D721Med (cell line): ENCODE measurements at regions not wholly inside any gene's neighbourhood (a gene's known extent, or its start where the extent isn't known, plus 50 kb on each side); places are given as distances from the start of the nearest gene placed in this dataset.

Experiments used
- DNase-seq: peaks from one replicate; pipeline ENCODE4 v3.0.0; 2011; ENCODE audit warnings: low spot score; ENCODE audit not compliant: insufficient read length
- FAIRE-seq: peaks from 2 replicates; lab custom pipeline; 2011; peaks lifted over from hg19 to GRCh38; lab: Jason Lieb, UNC
- CTCF ChIP-seq: IDR thresholded peaks from 2 replicates; pipeline ENCODE4 v1.5.1; 2012; ENCODE audit warnings: mild to moderate bottlenecking, control low read depth; ENCODE audit not compliant: insufficient read depth; ENCODE audit errors: missing control alignments

DNA sequence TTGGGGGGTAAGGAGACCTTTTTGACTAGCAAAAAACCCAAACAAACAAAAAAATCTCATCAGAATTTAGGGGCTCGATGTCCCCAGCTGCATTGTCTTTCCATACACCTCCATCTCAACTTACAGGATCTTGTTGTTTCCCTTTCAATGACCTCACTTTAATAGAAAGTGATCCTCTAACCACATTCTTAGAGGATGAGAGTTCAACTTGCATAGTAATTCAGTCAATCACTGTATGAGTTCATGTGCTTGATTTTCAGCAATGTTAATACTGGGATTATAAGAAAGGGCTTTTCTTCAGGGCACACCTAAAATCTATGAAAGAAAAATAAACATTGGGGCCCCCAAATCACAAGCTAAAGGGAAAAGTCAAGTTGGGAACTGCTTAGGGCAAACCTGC lies 1512.0 kb downstream of the SLITRK1 start:
- TF ChIP-seq CTCF, result no peak
- DNase-seq (no peak), FAIRE-seq (no peak)

- FAIRE-seq, result no peak
- DNase-seq, result no peak
- no peak for TF ChIP-seq CTCF
Measured at GRCh38 chr13:82364525-82364924, 1517.7 kb downstream of the SLITRK1 start.

- FAIRE-seq (no peak), DNase-seq (no peak)
- TF ChIP-seq CTCF, result no peak
Measured at GRCh38 chr13:82358284-82358683, 1524.0 kb downstream of the SLITRK1 start.

DNA sequence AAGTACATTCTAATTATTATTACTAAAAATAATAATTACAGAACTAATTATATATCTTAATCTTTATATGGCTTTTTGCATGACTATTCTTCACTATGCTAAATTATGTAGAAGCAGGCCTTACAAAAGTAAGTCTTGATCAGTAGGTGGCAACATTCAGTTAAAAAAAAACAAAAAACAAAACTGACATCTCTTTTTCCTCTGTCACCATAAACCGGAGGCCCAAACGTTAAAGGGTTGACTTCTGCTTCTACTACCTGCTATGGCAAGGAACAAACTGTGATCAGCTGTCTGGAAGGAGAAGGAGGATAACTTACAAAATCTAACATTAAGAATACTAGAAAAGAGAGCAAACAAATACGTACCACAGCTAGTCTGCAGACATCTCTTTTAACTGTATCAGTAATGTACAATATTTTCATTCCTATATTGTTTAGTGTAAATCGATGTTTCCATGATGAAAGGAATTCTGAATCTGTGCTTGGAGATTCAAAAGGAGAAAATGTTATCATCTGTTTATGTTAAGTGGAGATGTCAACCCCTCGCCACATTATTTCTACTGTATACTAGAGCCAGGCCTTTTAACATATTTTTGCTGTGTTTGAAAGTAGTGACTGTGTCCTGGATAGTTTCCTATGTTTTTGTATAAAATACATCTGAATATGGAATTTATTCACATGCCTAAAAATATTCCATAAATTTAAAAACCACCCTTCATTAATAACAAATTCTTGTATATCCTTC lies 1525.4 kb downstream of the SLITRK1 start:
- peak; percentile 35 for TF ChIP-seq CTCF
- no peak for DNase-seq
- no peak for FAIRE-seq

GRCh38 chr13:82344867-82345266 lies 1537.4 kb downstream of the SLITRK1 start:
- DNase-seq (no peak), FAIRE-seq (no peak)
- no peak for TF ChIP-seq CTCF

DNA sequence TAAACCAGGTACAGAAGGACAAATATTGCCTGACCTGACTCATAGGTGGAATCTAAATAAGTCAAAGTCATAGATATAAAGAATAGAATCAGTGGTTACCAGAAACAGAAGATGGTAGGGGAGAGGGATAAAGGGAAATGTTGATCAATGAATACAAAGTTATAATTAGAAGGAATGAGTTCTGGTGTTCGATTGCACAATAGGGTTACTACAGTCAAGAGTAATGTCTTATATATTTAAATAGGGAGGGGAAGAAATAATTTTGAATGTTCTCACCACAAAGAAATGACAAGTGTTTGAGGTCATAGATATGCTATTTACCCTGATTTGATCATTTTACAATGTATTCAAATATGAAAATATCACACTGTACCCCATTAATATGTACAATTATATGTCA lies 1541.2 kb downstream of the SLITRK1 start:
- TF ChIP-seq CTCF, result no peak
- no peak for FAIRE-seq
- no peak for DNase-seq

DNA sequence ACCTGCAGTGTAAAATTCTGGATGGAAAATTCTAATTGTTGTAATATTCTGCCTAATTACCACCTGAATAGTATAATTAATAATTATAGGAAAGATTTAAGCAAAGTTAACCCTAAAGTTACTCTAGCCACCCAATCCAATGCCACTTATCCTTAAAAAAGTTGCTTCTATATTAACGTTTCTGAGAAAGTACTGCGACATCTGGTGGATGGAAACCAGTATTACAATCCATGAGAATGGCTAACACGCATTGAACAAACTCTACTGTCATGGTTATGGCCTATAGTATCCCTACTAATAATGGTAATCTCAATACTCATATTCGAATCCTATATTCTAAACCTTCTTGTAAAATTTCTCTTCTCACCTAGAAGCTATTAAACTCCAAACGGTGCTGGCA lies 1551.8 kb downstream of the SLITRK1 start:
- no peak for FAIRE-seq
- no peak for DNase-seq

More for the DNA sequence above, 1551.8 kb downstream of the SLITRK1 start:
- TF ChIP-seq CTCF, result no peak
